ENCODE measurements at regions not wholly inside any gene's neighbourhood (a gene's known extent, or its start where the extent isn't known, plus 50 kb on each side); places are given as distances from the start of the nearest gene placed in this dataset.

DNA sequence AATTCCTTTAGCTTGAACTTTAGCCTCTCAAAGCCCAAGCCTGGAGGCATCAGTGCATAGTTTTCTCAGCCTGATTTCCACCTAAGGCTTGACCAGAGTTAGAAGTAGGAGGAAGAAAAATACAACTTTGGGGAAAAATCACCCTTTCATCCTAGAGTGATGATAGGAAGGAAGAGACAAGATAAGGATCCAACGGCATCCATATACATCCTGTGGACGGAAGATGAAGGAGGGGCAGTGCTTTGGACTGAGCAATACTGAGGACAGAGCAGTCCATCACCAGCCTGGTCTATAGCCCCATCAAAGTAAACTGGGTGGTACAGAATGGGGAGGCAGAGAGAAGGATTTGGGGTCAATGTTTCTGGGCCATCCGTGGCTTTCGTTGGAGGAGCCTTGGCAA is 247.9 kb downstream of the FAM76B start:
- Histone ChIP-seq H4K91ac (replicated peaks; ENCODE audit: insufficient read length, low read length) (no peak overlapping the region), H2BK120ac (replicated peaks; ENCODE audit: low read depth, low read length) (no peak overlapping the region), H3K27me3 (replicated peaks in 1 of 4; ENCODE audit: control insufficient read depth in 3 of 4, extremely low read depth in 1 of 4, insufficient read depth in 3 of 4, low read length in 3 of 4) (no peaks in the 10 kb centered on the region), H4K20me1 (replicated peaks in 1 of 2; ENCODE audit: control insufficient read depth in 1 of 2, insufficient read depth in 2 of 2, low read length in 2 of 2) (no peaks in the 10 kb centered on the region), H3K27ac (ENCODE audit: low read depth, low read length) (no peak overlapping the region), H3K4ac (replicated peaks; ENCODE audit: insufficient read length, low read depth, low read length) (no peak overlapping the region), H2BK20ac (ENCODE audit: low read length) (no peak overlapping the region), H3K79me2 (ENCODE audit: control insufficient read depth in 1 of 2, insufficient read depth in 2 of 2, low read length in 2 of 2) (no peaks in the 10 kb centered on the region), H3K9ac (replicated peaks in 1 of 4; ENCODE audit: extremely low read depth in 1 of 4, low read depth in 3 of 4, low read length in 3 of 4) (no peak overlapping the region), H4K8ac (ENCODE audit: extremely low read depth, insufficient read depth, low read length) (no peak overlapping the region), H3K79me1 (ENCODE audit: low read depth, low read length) (no peaks in the 10 kb centered on the region), H3K4me1 (replicated peaks in 1 of 4; ENCODE audit: control insufficient read depth in 3 of 4, insufficient read depth in 4 of 4, low read length in 3 of 4) (no peaks in the 10 kb centered on the region), H2AFZ (ENCODE audit: low read length) (no peak overlapping the region), H3K4me2 (ENCODE audit: insufficient read depth in 1 of 2, low read depth in 2 of 2, low read length in 2 of 2) (no peak overlapping the region), H3K56ac (replicated peaks; ENCODE audit: insufficient read length, low read depth, low read length) (no peak overlapping the region), H2BK15ac (ENCODE audit: low read length) (no peak overlapping the region), H3K23ac (ENCODE audit: insufficient read length) (no peak overlapping the region), H3K14ac (ENCODE audit: insufficient read length) (no peak overlapping the region), H2BK12ac (ENCODE audit: low read depth, low read length) (no peak overlapping the region), H3K4me3 (ENCODE audit: extremely low read depth in 1 of 4, insufficient read depth in 2 of 4, low read depth in 3 of 4, low read length in 4 of 4) (no peak overlapping the region), H3K18ac (ENCODE audit: extremely low read depth, low read length) (no peak overlapping the region), H3K36me3 (ENCODE audit: control insufficient read depth in 2 of 4, insufficient read depth in 4 of 4, low read length in 3 of 4) (no peaks in the 10 kb centered on the region), H2AK5ac (ENCODE audit: low read depth, low read length) (no peak overlapping the region), H3K9me3 (ENCODE audit: insufficient read depth in 2 of 2, low read depth in 1 of 2, low read length in 1 of 2) (no peaks in the 10 kb centered on the region), H3K23me2 (ENCODE audit: low read depth, low read length) (no peaks in the 10 kb centered on the region), H2BK5ac (ENCODE audit: low read depth, low read length) (no peak overlapping the region), H4K5ac (ENCODE audit: insufficient read length, low read depth, low read length) (no peak overlapping the region)
- ChIA-PET POLR2A (ENCODE audit: partially characterized antibody) (no interaction called here), CTCF (ENCODE audit: partially characterized antibody) (interaction anchor here (0.9 to 8.9 kb wide), 3 partner anchors 29 to 387 kb away, joined by 3 to 83 read pairs (median 3); no protein-coding TSS in a partner anchor)
- WGBS, 2 experiments (ENCODE audit: extremely low coverage in 1 of 2, insufficient coverage in 1 of 2, insufficient read length in 1 of 2, insufficient replicate concordance in 2 of 2, low coverage in 1 of 2, low lambda C conversion rate in 2 of 2, missing lambda C conversion rate in 1 of 2): 92% methylated on average over 4 of the region's 4 CpGs; no CpG with 5 or more reads in 1 of the 2 experiments
- DNase-seq (ENCODE audit: low read depth in 1 of 2, low spot score in 2 of 2): no peak
- FAIRE-seq: no peak
- no peak for TF ChIP-seq EP300 (IDR thresholded peaks at IDR 0.05; ENCODE audit: borderline replicate concordance in 1 of 2, low read depth in 2 of 2, low read length in 2 of 2)
- no peak for TF ChIP-seq SIN3A (conservative IDR thresholded peaks at IDR 0.05 in 1 of 2, IDR thresholded peaks at IDR 0.05 in 1 of 2; ENCODE audit: low read depth in 1 of 2, low read length in 2 of 2)
- no peak for TF ChIP-seq EGR1 (IDR thresholded peaks at IDR 0.05; ENCODE audit: borderline replicate concordance, low read depth, low read length)
- no peak for TF ChIP-seq RAD21 (IDR thresholded peaks at IDR 0.05 in 1 of 2, conservative IDR thresholded peaks at IDR 0.05 in 1 of 2; ENCODE audit: low read depth in 2 of 2, low read length in 2 of 2)
- TF ChIP-seq FOSL1 (IDR thresholded peaks at IDR 0.05; ENCODE audit: insufficient read depth, low read depth, low read length): no peak
- no peak for TF ChIP-seq TBP (IDR thresholded peaks at IDR 0.05; ENCODE audit: low read depth, low read length)
- no peak for TF ChIP-seq SP1 (IDR thresholded peaks at IDR 0.05; ENCODE audit: low read depth, low read length)
- TF ChIP-seq JUN (IDR thresholded peaks at IDR 0.05; ENCODE audit: low read depth, low read length): no peak
- no peak for TF ChIP-seq SP4 (IDR thresholded peaks at IDR 0.05; ENCODE audit: low read length)
- no peak for TF ChIP-seq SAP30 (IDR thresholded peaks at IDR 0.05; ENCODE audit: insufficient read depth, insufficient replicate concordance, low read length)
- no peak for TF ChIP-seq KDM4A (IDR thresholded peaks at IDR 0.05; ENCODE audit: low read depth, low read length, severe bottlenecking)
- no peak for TF ChIP-seq HDAC6 (IDR thresholded peaks at IDR 0.05; ENCODE audit: low read depth, low read length)
- TF ChIP-seq CTBP2 (IDR thresholded peaks at IDR 0.05; ENCODE audit: borderline replicate concordance, insufficient read depth, insufficient read length, low read length): no peak
- no peak for TF ChIP-seq POLR2A (IDR thresholded peaks at IDR 0.05; ENCODE audit: control extremely low read depth in 1 of 2, low read depth in 2 of 2, low read length in 2 of 2)
